ENCODE measurements at regions not wholly inside any gene's neighbourhood (a gene's known extent, or its start where the extent isn't known, plus 50 kb on each side); places are given as distances from the start of the nearest gene placed in this dataset.

- Histone ChIP-seq H3K27me3 (peaks cover 0 to 15% (median 0%) of the 10 kb centered on the region in 7 donors), H3K4me3 (no peak overlapping the region), H3K27ac (no peak overlapping the region), H3K36me3 (no peaks in the 10 kb centered on the region), H3K4me1 (no peaks in the 10 kb centered on the region), H3K9me3 (peaks cover 0 to 17% (median 0%) of the 10 kb centered on the region in 11 donors)
- DNase-seq (no peak), ATAC-seq (no peak)
- intact Hi-C loops (cut with DNase I) = no loop called here
- WGBS, 2 donors = 86 to 93% methylated on average over 1 of the region's 1 CpG
- no peak for TF ChIP-seq CTCF (IDR thresholded peaks at IDR 0.05)
Measured at GRCh38 chr21:35538386-35538785, 489.3 kb upstream of the RUNX1 start.

- ATAC-seq = no peak
- intact Hi-C loops (cut with DNase I) = no loop called here
- 83 to 95% methylated on average over 2 of the region's 2 CpGs for WGBS, 2 donors
Measured at GRCh38 chr21:35537604-35538003, 488.5 kb upstream of the RUNX1 start.

GRCh38 chr21:35533893-35534292, 484.8 kb upstream of the RUNX1 start:
- no peak for ATAC-seq
- peaks cover 0 to 21% (median 0%) of the 10 kb centered on the region in 9 donors for H3K4me1 ChIP-seq
- no peak overlapping the region for H3K4me3 ChIP-seq
- WGBS, 2 donors = 91 to 93% methylated on average over 2 of the region's 2 CpGs
- no peak overlapping the region for H3K27ac ChIP-seq
- no peaks in the 10 kb centered on the region for H3K36me3 ChIP-seq
- peaks cover 0 to 5% (median 0%) of the 10 kb centered on the region in 7 donors for H3K27me3 ChIP-seq
- intact Hi-C loops (cut with DNase I) = no loop called here
- peaks cover 0 to 17% (median 0%) of the 10 kb centered on the region in 11 donors for H3K9me3 ChIP-seq
- no peak for DNase-seq
- TF ChIP-seq CTCF (IDR thresholded peaks at IDR 0.05) = no peak

More at GRCh38 chr21:35537604-35538003, 488.5 kb upstream of the RUNX1 start:
- Histone ChIP-seq H3K9me3 (peaks cover 0 to 17% (median 0%) of the 10 kb centered on the region in 11 donors), H3K27ac (no peak overlapping the region), H3K4me3 (no peak overlapping the region), H3K27me3 (peaks cover 0 to 15% (median 0%) of the 10 kb centered on the region in 7 donors), H3K36me3 (no peaks in the 10 kb centered on the region), H3K4me1 (no peaks in the 10 kb centered on the region)
- TF ChIP-seq CTCF (IDR thresholded peaks at IDR 0.05) = no peak
- DNase-seq = no peak

- peak overlapping the region in 1 of 10 donors; percentile 88 for H3K27ac ChIP-seq
- H3K4me3 ChIP-seq = no peak overlapping the region
- ATAC-seq (no peak), DNase-seq (no peak)
- WGBS, 2 donors = 75 to 82% methylated on average over 6 of the region's 6 CpGs
- H3K27me3 ChIP-seq = peaks cover 0 to 4% (median 0%) of the 10 kb centered on the region in 7 donors
- intact Hi-C loops (cut with DNase I) = no loop called here
- H3K4me1 ChIP-seq = peaks cover 0 to 34% (median 0%) of the 10 kb centered on the region in 9 donors
- TF ChIP-seq CTCF (IDR thresholded peaks at IDR 0.05) = no peak
- peaks cover 0 to 9% (median 0%) of the 10 kb centered on the region in 11 donors for H3K9me3 ChIP-seq
- no peaks in the 10 kb centered on the region for H3K36me3 ChIP-seq
Measured at GRCh38 chr21:35530766-35531165, 481.7 kb upstream of the RUNX1 start.

Data from heart right ventricle (tissue), 16 donors.